ENCODE measurements at regions not wholly inside any gene's neighbourhood (a gene's known extent, or its start where the extent isn't known, plus 50 kb on each side); places are given as distances from the start of the nearest gene placed in this dataset.

DNA sequence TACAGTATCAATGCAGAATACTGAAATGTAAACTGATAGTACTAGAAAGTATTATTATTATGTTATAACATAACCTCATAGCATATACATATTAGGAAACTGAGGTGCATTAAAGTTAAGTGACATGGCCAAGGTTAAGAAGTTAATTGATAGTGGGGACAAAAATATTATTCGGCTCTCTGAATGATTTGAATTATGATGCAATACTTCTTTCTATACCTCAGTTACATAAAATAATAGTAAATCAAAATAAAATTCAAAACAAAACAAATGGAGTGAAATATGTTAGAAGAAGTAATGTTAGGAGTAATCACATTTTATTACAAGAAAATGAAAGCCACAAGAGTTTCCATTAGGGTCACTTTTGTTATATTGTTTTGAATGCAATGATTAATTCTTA, 455.2 kb downstream of the PLA2G4A start:
- H3K36me3 ChIP-seq (ENCODE audit: control insufficient read depth in 4 of 4, insufficient read depth in 3 of 4, low read depth in 1 of 4, low read length in 3 of 4): no peaks in the 10 kb centered on the region
- no peak for DNase-seq (ENCODE audit: low spot score)
- no peak overlapping the region for H3K27ac ChIP-seq (ENCODE audit: low read depth in 1 of 2, low read length in 2 of 2)
- 79% methylated on average over 1 of the region's 1 CpG for WGBS
- H3K4me1 ChIP-seq (ENCODE audit: control insufficient read depth in 4 of 4, insufficient read depth in 4 of 4, low read length in 3 of 4): no peaks in the 10 kb centered on the region
- no peak overlapping the region for H3K9ac ChIP-seq (ENCODE audit: low read depth in 1 of 2, low read length in 2 of 2)
- no peaks in the 10 kb centered on the region for H3K27me3 ChIP-seq (ENCODE audit: control insufficient read depth in 4 of 4, insufficient read depth in 4 of 4, low read length in 3 of 4)
- no peak overlapping the region for H3K4me3 ChIP-seq (ENCODE audit: low read depth in 1 of 3, low read length in 3 of 3)
- no peak for TF ChIP-seq YY1 (IDR thresholded peaks at IDR 0.05)
- H3K9me3 ChIP-seq (ENCODE audit: control insufficient read depth in 4 of 4, low read length in 3 of 4): no peaks in the 10 kb centered on the region

DNA sequence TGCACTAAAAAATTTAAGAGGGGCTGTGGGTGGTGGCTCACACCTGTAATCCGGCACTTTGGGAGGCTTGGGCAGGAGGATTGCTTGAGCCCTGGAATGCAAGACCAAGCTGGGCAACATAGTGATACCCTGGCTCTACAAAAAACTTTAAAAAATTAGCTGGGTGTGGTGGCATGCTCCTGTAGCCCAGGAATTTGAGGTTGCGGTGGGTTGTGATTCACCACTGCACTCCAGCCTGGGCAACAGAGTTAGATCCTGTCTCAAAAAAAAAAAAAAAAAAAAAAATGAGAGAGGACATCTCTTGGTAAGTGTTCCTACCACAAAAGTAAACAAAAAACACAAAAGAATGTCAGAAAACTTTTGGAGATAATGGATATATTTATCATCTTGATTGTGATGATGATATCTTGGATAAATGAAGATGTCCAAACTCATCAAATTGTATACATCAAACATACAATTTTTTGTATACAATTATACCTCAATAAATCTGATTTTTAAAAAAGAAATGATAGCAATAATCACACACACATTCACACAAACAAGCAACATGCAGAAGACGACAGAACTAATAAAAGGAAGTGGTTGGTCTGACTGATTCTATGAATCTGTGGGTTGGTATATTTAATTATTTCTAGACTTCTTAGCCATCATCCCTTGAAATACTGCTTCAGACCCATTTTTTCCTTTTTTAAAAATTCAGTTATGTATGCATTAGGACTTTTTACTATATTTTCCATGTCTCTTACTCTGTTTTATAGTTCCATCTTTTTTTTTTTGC, 465.9 kb downstream of the PLA2G4A start:
- Histone ChIP-seq H3K9me3 (ENCODE audit: control insufficient read depth in 4 of 4, low read length in 3 of 4) (no peaks in the 10 kb centered on the region), H3K27ac (ENCODE audit: low read depth in 1 of 2, low read length in 2 of 2) (no peak overlapping the region), H3K27me3 (ENCODE audit: control insufficient read depth in 4 of 4, insufficient read depth in 4 of 4, low read length in 3 of 4) (no peaks in the 10 kb centered on the region), H3K4me3 (ENCODE audit: low read depth in 1 of 3, low read length in 3 of 3) (no peak overlapping the region), H3K4me1 (ENCODE audit: control insufficient read depth in 4 of 4, insufficient read depth in 4 of 4, low read length in 3 of 4) (no peaks in the 10 kb centered on the region), H3K36me3 (ENCODE audit: control insufficient read depth in 4 of 4, insufficient read depth in 3 of 4, low read depth in 1 of 4, low read length in 3 of 4) (no peaks in the 10 kb centered on the region), H3K9ac (ENCODE audit: low read depth in 1 of 2, low read length in 2 of 2) (no peak overlapping the region)
- TF ChIP-seq RXRA (IDR thresholded peaks at IDR 0.05): no peak
- TF ChIP-seq, protein P1, sequence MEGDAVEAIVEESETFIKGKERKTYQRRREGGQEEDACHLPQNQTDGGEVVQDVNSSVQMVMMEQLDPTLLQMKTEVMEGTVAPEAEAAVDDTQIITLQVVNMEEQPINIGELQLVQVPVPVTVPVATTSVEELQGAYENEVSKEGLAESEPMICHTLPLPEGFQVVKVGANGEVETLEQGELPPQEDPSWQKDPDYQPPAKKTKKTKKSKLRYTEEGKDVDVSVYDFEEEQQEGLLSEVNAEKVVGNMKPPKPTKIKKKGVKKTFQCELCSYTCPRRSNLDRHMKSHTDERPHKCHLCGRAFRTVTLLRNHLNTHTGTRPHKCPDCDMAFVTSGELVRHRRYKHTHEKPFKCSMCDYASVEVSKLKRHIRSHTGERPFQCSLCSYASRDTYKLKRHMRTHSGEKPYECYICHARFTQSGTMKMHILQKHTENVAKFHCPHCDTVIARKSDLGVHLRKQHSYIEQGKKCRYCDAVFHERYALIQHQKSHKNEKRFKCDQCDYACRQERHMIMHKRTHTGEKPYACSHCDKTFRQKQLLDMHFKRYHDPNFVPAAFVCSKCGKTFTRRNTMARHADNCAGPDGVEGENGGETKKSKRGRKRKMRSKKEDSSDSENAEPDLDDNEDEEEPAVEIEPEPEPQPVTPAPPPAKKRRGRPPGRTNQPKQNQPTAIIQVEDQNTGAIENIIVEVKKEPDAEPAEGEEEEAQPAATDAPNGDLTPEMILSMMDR (IDR thresholded peaks at IDR 0.05; ENCODE audit: low read depth, low read length, missing input control): no peak
- no peak for TF ChIP-seq FOXA2 (IDR thresholded peaks at IDR 0.05)
- no peak for TF ChIP-seq RAD21 (IDR thresholded peaks at IDR 0.05)
- no peak for TF ChIP-seq NR2F2 (IDR thresholded peaks at IDR 0.05)
- no peak for TF ChIP-seq HNF4G (IDR thresholded peaks at IDR 0.05)
- TF ChIP-seq, protein P2, sequence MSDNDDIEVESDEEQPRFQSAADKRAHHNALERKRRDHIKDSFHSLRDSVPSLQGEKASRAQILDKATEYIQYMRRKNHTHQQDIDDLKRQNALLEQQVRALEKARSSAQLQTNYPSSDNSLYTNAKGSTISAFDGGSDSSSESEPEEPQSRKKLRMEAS (IDR thresholded peaks at IDR 0.05): no peak
- TF ChIP-seq SP1 (IDR thresholded peaks at IDR 0.05): no peak
- no peak for TF ChIP-seq YY1 (IDR thresholded peaks at IDR 0.05)
- TF ChIP-seq, protein P3, sequence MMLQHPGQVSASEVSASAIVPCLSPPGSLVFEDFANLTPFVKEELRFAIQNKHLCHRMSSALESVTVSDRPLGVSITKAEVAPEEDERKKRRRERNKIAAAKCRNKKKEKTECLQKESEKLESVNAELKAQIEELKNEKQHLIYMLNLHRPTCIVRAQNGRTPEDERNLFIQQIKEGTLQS (IDR thresholded peaks at IDR 0.05): no peak
- TF ChIP-seq GABPA (IDR thresholded peaks at IDR 0.05 in 1 of 2, conservative IDR thresholded peaks at IDR 0.05 in 1 of 2): no peak
- no peak for TF ChIP-seq JUND (IDR thresholded peaks at IDR 0.05)
- TF ChIP-seq, protein P4, sequence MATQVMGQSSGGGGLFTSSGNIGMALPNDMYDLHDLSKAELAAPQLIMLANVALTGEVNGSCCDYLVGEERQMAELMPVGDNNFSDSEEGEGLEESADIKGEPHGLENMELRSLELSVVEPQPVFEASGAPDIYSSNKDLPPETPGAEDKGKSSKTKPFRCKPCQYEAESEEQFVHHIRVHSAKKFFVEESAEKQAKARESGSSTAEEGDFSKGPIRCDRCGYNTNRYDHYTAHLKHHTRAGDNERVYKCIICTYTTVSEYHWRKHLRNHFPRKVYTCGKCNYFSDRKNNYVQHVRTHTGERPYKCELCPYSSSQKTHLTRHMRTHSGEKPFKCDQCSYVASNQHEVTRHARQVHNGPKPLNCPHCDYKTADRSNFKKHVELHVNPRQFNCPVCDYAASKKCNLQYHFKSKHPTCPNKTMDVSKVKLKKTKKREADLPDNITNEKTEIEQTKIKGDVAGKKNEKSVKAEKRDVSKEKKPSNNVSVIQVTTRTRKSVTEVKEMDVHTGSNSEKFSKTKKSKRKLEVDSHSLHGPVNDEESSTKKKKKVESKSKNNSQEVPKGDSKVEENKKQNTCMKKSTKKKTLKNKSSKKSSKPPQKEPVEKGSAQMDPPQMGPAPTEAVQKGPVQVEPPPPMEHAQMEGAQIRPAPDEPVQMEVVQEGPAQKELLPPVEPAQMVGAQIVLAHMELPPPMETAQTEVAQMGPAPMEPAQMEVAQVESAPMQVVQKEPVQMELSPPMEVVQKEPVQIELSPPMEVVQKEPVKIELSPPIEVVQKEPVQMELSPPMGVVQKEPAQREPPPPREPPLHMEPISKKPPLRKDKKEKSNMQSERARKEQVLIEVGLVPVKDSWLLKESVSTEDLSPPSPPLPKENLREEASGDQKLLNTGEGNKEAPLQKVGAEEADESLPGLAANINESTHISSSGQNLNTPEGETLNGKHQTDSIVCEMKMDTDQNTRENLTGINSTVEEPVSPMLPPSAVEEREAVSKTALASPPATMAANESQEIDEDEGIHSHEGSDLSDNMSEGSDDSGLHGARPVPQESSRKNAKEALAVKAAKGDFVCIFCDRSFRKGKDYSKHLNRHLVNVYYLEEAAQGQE (IDR thresholded peaks at IDR 0.05): no peak
- TF ChIP-seq, protein P5, sequence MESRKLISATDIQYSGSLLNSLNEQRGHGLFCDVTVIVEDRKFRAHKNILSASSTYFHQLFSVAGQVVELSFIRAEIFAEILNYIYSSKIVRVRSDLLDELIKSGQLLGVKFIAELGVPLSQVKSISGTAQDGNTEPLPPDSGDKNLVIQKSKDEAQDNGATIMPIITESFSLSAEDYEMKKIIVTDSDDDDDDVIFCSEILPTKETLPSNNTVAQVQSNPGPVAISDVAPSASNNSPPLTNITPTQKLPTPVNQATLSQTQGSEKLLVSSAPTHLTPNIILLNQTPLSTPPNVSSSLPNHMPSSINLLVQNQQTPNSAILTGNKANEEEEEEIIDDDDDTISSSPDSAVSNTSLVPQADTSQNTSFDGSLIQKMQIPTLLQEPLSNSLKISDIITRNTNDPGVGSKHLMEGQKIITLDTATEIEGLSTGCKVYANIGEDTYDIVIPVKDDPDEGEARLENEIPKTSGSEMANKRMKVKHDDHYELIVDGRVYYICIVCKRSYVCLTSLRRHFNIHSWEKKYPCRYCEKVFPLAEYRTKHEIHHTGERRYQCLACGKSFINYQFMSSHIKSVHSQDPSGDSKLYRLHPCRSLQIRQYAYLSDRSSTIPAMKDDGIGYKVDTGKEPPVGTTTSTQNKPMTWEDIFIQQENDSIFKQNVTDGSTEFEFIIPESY (IDR thresholded peaks at IDR 0.05): no peak
- no peak for DNase-seq (ENCODE audit: low spot score)
- 67% methylated on average over 3 of the region's 3 CpGs for WGBS

All from liver (tissue), 8 donors.